Esophagus muscularis mucosa (tissue), 4 donors: ENCODE measurements at regions not wholly inside any gene's neighbourhood (a gene's known extent, or its start where the extent isn't known, plus 50 kb on each side); places are given as distances from the start of the nearest gene placed in this dataset.

ENCODE experiments used
- EP300 ChIP-seq: sonication (generic); formaldehyde crosslinking; IDR thresholded peaks from one replicate; pipeline ENCODE4 v1.6.1; 2017; ENCODE audit warnings: antibody characterized with exemption
- POLR2A ChIP-seq: fragments of 450-650 bp; IDR thresholded peaks from one replicate; pipeline ENCODE4 v1.6.1; 2017; ENCODE audit warnings: antibody characterized with exemption, moderate library complexity, mild to moderate bottlenecking, low read depth
- POLR2AphosphoS5 ChIP-seq, 2 donors: sonication (generic); formaldehyde crosslinking; IDR thresholded peaks; one replicate each; pipeline ENCODE4 v1.6.1; 2017; ENCODE audit warnings: antibody characterized with exemption in 2 of 2
- TF ChIP-seq, protein P1 (sequence below), 3 experiments: fragments of 200-600 bp in 2 of 3; fragments of 450-650 bp in 1 of 3; sonication (generic) in 2 of 3; IDR thresholded peaks; one replicate each; pipeline ENCODE4 v1.5.1; 2017 to 2019; ENCODE audit warnings: antibody characterized with exemption in 3 of 3, mild to moderate bottlenecking in 2 of 3, moderate library complexity in 1 of 3

DNA sequence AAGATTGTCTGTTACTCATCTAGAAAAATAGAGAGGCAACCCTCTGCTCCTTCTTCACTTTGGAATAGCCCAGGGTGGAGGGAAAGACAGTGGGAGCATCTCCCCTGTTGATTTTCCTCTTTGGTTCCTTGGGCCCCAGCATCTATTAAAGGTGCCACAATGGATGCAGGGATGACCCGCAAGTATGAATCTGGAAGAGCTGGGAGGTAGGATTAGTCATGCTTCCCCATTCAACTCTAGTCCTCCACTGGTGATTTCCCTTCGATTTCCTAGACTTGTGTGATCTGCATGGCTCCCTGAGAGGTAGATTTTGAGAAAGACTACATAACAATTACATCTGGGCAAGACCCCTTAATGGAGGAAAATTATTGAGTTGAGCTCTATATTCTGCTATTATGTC lies 127.8 kb downstream of the MAGEE1 start:
- TF ChIP-seq POLR2A (no peak), POLR2AphosphoS5 (IDR thresholded peaks at IDR 0.05) (no peak), EP300 (no peak)
- TF ChIP-seq, protein P1, sequence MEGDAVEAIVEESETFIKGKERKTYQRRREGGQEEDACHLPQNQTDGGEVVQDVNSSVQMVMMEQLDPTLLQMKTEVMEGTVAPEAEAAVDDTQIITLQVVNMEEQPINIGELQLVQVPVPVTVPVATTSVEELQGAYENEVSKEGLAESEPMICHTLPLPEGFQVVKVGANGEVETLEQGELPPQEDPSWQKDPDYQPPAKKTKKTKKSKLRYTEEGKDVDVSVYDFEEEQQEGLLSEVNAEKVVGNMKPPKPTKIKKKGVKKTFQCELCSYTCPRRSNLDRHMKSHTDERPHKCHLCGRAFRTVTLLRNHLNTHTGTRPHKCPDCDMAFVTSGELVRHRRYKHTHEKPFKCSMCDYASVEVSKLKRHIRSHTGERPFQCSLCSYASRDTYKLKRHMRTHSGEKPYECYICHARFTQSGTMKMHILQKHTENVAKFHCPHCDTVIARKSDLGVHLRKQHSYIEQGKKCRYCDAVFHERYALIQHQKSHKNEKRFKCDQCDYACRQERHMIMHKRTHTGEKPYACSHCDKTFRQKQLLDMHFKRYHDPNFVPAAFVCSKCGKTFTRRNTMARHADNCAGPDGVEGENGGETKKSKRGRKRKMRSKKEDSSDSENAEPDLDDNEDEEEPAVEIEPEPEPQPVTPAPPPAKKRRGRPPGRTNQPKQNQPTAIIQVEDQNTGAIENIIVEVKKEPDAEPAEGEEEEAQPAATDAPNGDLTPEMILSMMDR (IDR thresholded peaks at IDR 0.05): no peak
